Transverse colon (tissue), 4 donors: ENCODE measurements at regions not wholly inside any gene's neighbourhood (a gene's known extent, or its start where the extent isn't known, plus 50 kb on each side); places are given as distances from the start of the nearest gene placed in this dataset.

ENCODE experiments used
- CTCF ChIP-seq, 5 experiments: fragments of 200-600 bp in 3 of 5; fragments of 450-650 bp in 2 of 5; sonication (generic) in 3 of 5; IDR thresholded peaks; 1 replicate in 2 of 5; 2 replicates in 3 of 5; pipeline ENCODE4 v1.5.1; 2016 to 2017; ENCODE audit warnings: antibody characterized with exemption in 5 of 5, inconsistent platforms in 3 of 5, mild to moderate bottlenecking in 2 of 5, moderate library complexity in 1 of 5
- POLR2A ChIP-seq: fragments of 450-650 bp; IDR thresholded peaks from one replicate; pipeline ENCODE4 v1.6.1; 2016; ENCODE audit warnings: antibody characterized with exemption, mild to moderate bottlenecking, moderate library complexity
- POLR2AphosphoS5 ChIP-seq, 3 donors: sonication (generic); formaldehyde crosslinking; IDR thresholded peaks; one replicate each; pipeline ENCODE4 v1.6.1; 2016; ENCODE audit warnings: antibody characterized with exemption in 3 of 3

GRCh38 chr2:183993052-183993451 is 605.3 kb upstream of the ZNF804A start:
- no peak for TF ChIP-seq CTCF (IDR thresholded peaks at IDR 0.05)
- TF ChIP-seq POLR2AphosphoS5 (IDR thresholded peaks at IDR 0.05): no peak
- no peak for TF ChIP-seq POLR2A
